ENCODE measurements at regions not wholly inside any gene's neighbourhood (a gene's known extent, or its start where the extent isn't known, plus 50 kb on each side); places are given as distances from the start of the nearest gene placed in this dataset.

DNA sequence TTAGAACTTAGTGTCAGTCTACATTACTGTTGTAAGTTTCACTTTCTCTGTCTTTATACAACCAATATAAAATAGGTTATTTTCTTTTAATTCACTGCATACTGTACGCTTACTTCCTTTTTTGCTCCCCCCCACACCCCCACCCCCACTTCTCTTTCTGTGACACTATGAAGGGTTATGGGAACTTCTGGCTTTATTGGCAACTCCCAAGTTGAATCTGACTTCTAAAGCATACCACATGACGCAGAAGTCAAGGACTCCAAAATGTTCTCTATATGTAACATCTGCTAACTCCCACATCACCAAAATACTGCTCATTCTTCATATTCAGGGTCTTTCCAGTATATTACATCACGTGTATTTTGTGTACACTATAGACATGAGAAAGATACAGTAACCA, 81.2 kb upstream of the ATXN7L3B start:
- peaks cover 2% of the 10 kb centered on the region for H3K27me3 Mint-ChIP-seq (ENCODE audit: low read depth)
- no peak for DNase-seq (ENCODE audit: low spot score in 2 of 2, unreplicated experiment in 2 of 2)
- no peak for TF ChIP-seq CTCF (IDR thresholded peaks at IDR 0.05; ENCODE audit: unreplicated experiment)
- no peaks in the 10 kb centered on the region for H3K4me1 Mint-ChIP-seq
- no peaks in the 10 kb centered on the region for H3K36me3 Mint-ChIP-seq
- no peak overlapping the region for H3K27ac Mint-ChIP-seq
- H3K4me3 Mint-ChIP-seq: no peak overlapping the region
- H3K9me3 Mint-ChIP-seq: no peaks in the 10 kb centered on the region

- Mint-ChIP-seq H3K27ac (no peak overlapping the region), H3K9me3 (no peaks in the 10 kb centered on the region), H3K4me3 (no peak overlapping the region), H3K36me3 (no peaks in the 10 kb centered on the region), H3K4me1 (no peaks in the 10 kb centered on the region), H3K27me3 (ENCODE audit: low read depth) (peaks cover 7% of the 10 kb centered on the region)
- DNase-seq (ENCODE audit: low spot score in 2 of 2, unreplicated experiment in 2 of 2): no peak
- no peak for TF ChIP-seq CTCF (IDR thresholded peaks at IDR 0.05; ENCODE audit: unreplicated experiment)
Observed at GRCh38 chr12:74468401-74468800, 69.2 kb upstream of the ATXN7L3B start.

DNA sequence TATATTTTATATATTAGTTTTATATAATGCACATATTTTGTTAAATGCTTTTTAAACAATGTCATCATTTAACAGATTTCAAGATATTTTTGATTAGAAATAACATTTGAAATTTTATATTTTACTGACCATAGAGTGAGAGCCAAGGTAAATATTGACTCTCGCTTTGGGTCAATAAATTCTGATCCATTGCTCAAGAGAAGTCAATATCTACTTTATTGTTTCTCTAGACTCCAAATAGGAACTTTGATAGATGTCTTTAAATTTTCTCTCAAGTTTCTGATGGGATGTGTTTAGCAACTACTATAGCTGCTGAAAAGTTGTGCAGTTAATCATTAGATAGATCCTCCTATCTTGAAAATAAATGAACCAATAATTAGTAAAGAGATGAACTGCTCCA, 61.4 kb upstream of the ATXN7L3B start:
- no peak for DNase-seq (ENCODE audit: low spot score in 2 of 2, unreplicated experiment in 2 of 2)
- Mint-ChIP-seq H3K4me3 (no peak overlapping the region), H3K27ac (no peak overlapping the region), H3K9me3 (no peaks in the 10 kb centered on the region), H3K36me3 (no peaks in the 10 kb centered on the region), H3K4me1 (no peaks in the 10 kb centered on the region), H3K27me3 (ENCODE audit: low read depth) (no peaks in the 10 kb centered on the region)
- no peak for TF ChIP-seq CTCF (IDR thresholded peaks at IDR 0.05; ENCODE audit: unreplicated experiment)

GRCh38 chr12:74481078-74481477, 56.6 kb upstream of the ATXN7L3B start:
- no peaks in the 10 kb centered on the region for H3K9me3 Mint-ChIP-seq
- H3K27me3 Mint-ChIP-seq (ENCODE audit: low read depth): no peaks in the 10 kb centered on the region
- TF ChIP-seq CTCF (IDR thresholded peaks at IDR 0.05; ENCODE audit: unreplicated experiment): no peak

GRCh38 chr12:74482115-74482514, 55.5 kb upstream of the ATXN7L3B start:
- H3K4me3 Mint-ChIP-seq: no peak overlapping the region
- no peak for DNase-seq (ENCODE audit: low spot score in 2 of 2, unreplicated experiment in 2 of 2)
- H3K27ac Mint-ChIP-seq: no peak overlapping the region
- H3K4me1 Mint-ChIP-seq: no peaks in the 10 kb centered on the region
- no peak for TF ChIP-seq CTCF (IDR thresholded peaks at IDR 0.05; ENCODE audit: unreplicated experiment)
- no peaks in the 10 kb centered on the region for H3K36me3 Mint-ChIP-seq
- no peaks in the 10 kb centered on the region for H3K27me3 Mint-ChIP-seq (ENCODE audit: low read depth)
- H3K9me3 Mint-ChIP-seq: no peaks in the 10 kb centered on the region

More at GRCh38 chr12:74481078-74481477, 56.6 kb upstream of the ATXN7L3B start:
- Mint-ChIP-seq H3K36me3 (no peaks in the 10 kb centered on the region), H3K4me3 (no peak overlapping the region), H3K27ac (no peak overlapping the region), H3K4me1 (no peaks in the 10 kb centered on the region)
- no peak for DNase-seq (ENCODE audit: low spot score in 2 of 2, unreplicated experiment in 2 of 2)

- Mint-ChIP-seq H3K4me3 (no peak overlapping the region), H3K27ac (no peak overlapping the region), H3K9me3 (no peaks in the 10 kb centered on the region), H3K4me1 (no peaks in the 10 kb centered on the region), H3K27me3 (ENCODE audit: low read depth) (no peaks in the 10 kb centered on the region), H3K36me3 (no peaks in the 10 kb centered on the region)
- no peak for TF ChIP-seq CTCF (IDR thresholded peaks at IDR 0.05; ENCODE audit: unreplicated experiment)
- DNase-seq (ENCODE audit: low spot score in 2 of 2, unreplicated experiment in 2 of 2): no peak
Observed at GRCh38 chr12:74483057-74483456, 54.6 kb upstream of the ATXN7L3B start.

Measured in mesothelial cell of epicardium (in vitro differentiated cells).